Activated CD8-positive, alpha-beta memory T cell treated with anti-CD3 and anti-CD28 coated beads, Interleukin-2, amount 10 ng/mL, durations not matched to agents 7 days and 5 days (primary cell): ENCODE measurements at regions not wholly inside any gene's neighbourhood (a gene's known extent, or its start where the extent isn't known, plus 50 kb on each side); places are given as distances from the start of the nearest gene placed in this dataset.

Experiments used
- ATAC-seq: fragments of 150-1000 bp; cut with Tn5 transposase; one replicate; pipeline ENCODE4 v1.10.0; 2021; ENCODE audit warnings: moderate library complexity
- CTCF ChIA-PET: fragments of 350-600 bp; sonication (Branson Sonifier 250); formaldehyde crosslinking; loops from one replicate; lab custom pipeline; 2021; ENCODE audit warnings: antibody characterized with exemption; lab: Charles Lee
- DNase-seq: peaks from one replicate; pipeline ENCODE4 v3.0.0-alpha.2; 2020
- H3K27ac Mint-ChIP-seq: one replicate; pipeline ENCODE4 v1.8.0; 2021; ENCODE audit warnings: mild to moderate bottlenecking, mixed read lengths
- H3K27me3 Mint-ChIP-seq: one replicate; pipeline ENCODE4 v1.8.0; 2021; ENCODE audit warnings: mixed read lengths
- H3K36me3 Mint-ChIP-seq: one replicate; pipeline ENCODE4 v1.8.0; 2021; ENCODE audit warnings: mild to moderate bottlenecking, mixed read lengths
- H3K4me1 Mint-ChIP-seq: one replicate; pipeline ENCODE4 v1.8.0; 2021; ENCODE audit warnings: mixed read lengths
- H3K4me3 Mint-ChIP-seq: one replicate; pipeline ENCODE4 v1.8.0; 2021; ENCODE audit warnings: mild to moderate bottlenecking, moderate library complexity, mixed read lengths
- H3K9me3 Mint-ChIP-seq: one replicate; pipeline ENCODE4 v1.8.0; 2022; ENCODE audit warnings: low read depth, mixed read lengths

DNA sequence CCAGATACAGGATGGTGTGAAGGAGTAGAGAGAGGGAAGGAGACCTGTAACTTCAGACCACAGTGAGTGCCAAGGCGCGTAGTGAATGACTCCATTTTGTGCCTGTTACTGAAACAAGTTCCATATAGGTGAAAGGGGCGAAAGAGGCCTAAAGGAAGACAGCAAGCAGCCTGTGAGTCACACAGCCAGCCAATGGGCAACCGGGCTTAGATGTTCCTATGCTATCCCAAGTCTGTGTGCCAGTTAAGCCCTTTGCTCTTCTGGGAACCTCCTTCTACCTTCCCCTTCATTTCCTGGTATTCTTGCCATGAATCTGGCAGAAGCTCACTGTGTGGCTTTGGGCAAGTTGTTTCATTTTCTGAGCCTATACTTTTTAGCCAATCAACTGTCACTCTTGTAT, 161.8 kb upstream of the LDB2 start:
- Mint-ChIP-seq H3K36me3 (no peaks in the 10 kb centered on the region), H3K9me3 (no peaks in the 10 kb centered on the region), H3K27me3 (no peaks in the 10 kb centered on the region), H3K4me1 (no peaks in the 10 kb centered on the region), H3K4me3 (no peak overlapping the region), H3K27ac (no peak overlapping the region)
- CTCF ChIA-PET, result no interaction called here
- DNase-seq (no peak), ATAC-seq (no peak)

DNA sequence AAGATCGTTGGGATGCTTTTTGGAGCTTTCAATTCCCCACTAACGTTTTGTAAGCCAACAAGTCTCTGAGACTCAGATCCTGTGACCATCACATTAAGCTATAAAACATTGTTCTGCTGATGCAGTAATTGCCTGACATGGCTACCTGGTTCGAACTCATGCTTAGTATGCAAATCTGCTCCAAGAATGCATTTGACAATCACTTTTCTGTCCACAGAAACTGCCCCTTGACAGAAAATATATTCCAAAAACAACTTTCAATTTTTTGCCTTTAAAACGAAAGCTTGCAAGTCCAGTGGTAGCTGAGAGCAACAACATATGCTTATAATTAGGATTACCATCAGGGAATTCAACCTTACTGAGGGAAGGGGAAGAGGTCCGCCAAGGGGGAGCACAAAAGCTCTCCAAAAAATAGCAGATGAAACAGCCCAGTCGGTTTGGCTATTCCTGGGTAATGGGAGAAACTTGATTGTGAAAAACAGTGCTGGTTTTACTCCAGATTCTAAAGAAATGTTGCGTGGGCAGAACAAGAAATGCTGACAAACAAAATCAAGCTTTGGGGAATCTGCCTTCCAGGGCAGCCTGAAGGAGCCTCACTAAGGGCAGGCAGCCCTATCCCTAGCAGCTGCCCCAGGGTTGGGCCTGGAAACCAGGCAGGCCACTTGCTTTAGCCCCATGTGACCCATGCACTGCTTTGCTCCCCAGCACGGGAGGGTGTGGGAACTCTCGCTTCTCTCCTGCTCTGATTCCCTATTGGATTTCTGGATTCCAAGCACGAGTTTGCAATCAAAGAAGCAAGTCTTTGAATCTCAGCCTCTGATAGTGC, 160.7 kb upstream of the LDB2 start:
- Mint-ChIP-seq H3K36me3 (no peaks in the 10 kb centered on the region), H3K4me3 (no peak overlapping the region), H3K4me1 (no peaks in the 10 kb centered on the region), H3K27me3 (no peaks in the 10 kb centered on the region), H3K9me3 (no peaks in the 10 kb centered on the region), H3K27ac (no peak overlapping the region)
- no peak for DNase-seq
- CTCF ChIA-PET, result no interaction called here
- ATAC-seq, result no peak

DNA sequence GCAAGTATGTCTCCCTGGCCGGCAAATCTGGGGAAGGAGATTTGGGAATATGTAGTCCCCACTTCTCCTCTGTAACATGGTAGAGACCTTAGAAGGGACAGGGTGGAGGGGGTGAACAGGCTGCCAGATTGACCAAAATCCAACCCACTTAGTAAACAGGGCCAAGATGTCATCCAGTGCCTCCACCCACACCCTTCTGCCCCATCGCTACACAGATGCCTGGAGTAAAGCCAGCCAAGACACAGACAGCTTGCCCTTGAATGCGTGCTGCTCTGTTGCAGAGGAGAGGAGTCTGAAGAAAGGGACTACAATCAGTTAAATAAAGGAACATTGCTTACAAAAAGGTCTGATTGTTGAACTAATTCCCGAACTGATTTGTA, 160.1 kb upstream of the LDB2 start:
- CTCF ChIA-PET, result no interaction called here
- no peaks in the 10 kb centered on the region for H3K4me1 Mint-ChIP-seq
- no peak for ATAC-seq
- H3K4me3 Mint-ChIP-seq, result no peak overlapping the region
- no peak overlapping the region for H3K27ac Mint-ChIP-seq
- H3K27me3 Mint-ChIP-seq, result no peaks in the 10 kb centered on the region
- H3K36me3 Mint-ChIP-seq, result no peaks in the 10 kb centered on the region
- no peaks in the 10 kb centered on the region for H3K9me3 Mint-ChIP-seq
- no peak for DNase-seq

DNA sequence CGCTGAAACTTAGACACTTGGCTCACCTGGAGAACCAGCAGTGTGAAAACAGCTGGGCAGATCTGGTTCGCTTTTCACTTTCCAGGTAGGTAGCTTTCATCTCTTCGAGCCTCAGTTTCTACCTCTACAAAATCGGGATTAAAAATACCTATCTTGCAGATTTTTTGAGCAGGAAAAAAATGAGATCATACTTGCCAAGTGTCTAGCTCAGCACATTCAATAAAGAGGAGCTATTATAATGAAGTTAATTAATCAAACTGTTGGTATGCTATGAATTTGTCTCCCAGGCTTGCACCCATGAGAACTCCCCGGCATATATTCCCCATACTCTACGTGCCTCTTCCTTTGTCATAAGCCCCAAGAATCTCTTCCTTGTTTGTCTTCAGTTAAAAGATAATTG, 158.6 kb upstream of the LDB2 start:
- no peak overlapping the region for H3K27ac Mint-ChIP-seq
- H3K4me1 Mint-ChIP-seq, result no peaks in the 10 kb centered on the region
- H3K36me3 Mint-ChIP-seq, result no peaks in the 10 kb centered on the region
- no peaks in the 10 kb centered on the region for H3K27me3 Mint-ChIP-seq
- ATAC-seq (no peak), DNase-seq (no peak)
- H3K9me3 Mint-ChIP-seq, result no peaks in the 10 kb centered on the region
- CTCF ChIA-PET, result no interaction called here
- no peak overlapping the region for H3K4me3 Mint-ChIP-seq

DNA sequence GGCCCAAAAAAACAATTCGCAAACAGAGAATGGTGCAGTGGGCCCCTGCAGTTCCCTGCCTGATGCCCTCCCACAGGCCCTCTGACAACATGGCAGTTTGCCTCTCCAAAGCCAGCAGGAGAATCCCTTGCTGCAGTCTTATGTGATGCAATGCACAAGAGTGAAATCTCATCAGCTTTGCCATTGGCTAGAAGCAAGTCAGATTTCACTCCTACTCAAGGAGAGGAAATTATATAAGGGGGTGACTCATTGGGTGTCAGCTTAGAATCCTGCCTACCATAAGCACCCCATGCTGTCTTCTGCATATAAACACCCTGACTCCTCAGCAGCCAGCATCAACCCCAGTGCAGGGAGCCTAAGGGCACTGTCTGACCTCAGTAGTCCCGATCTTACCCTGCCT, 157.3 kb upstream of the LDB2 start:
- H3K9me3 Mint-ChIP-seq, result no peaks in the 10 kb centered on the region
- no peaks in the 10 kb centered on the region for H3K27me3 Mint-ChIP-seq
- DNase-seq (no peak), ATAC-seq (no peak)
- CTCF ChIA-PET, result no interaction called here
- H3K36me3 Mint-ChIP-seq, result no peaks in the 10 kb centered on the region
- no peak overlapping the region for H3K27ac Mint-ChIP-seq
- no peaks in the 10 kb centered on the region for H3K4me1 Mint-ChIP-seq
- no peak overlapping the region for H3K4me3 Mint-ChIP-seq

DNA sequence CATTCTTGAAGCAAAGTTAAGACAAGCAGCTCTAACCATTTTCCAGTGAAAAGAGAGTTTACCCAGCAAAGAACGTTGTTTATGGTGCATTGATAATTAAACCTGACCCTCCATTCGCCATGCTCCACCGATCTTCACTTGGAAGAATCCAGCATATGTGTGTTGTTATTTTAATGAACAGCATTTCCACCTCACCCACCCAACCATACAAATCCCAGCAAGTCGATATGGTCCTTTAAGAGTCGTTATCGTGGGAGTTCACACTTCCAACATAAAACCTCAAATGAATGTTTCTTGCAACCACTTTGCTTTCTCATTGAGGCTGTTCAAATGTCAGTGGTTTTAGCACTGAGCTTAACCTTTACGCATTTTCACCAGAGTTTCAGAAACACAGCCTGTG, 147.4 kb upstream of the LDB2 start:
- H3K27ac Mint-ChIP-seq, result no peak overlapping the region
- H3K4me1 Mint-ChIP-seq, result no peaks in the 10 kb centered on the region
- H3K27me3 Mint-ChIP-seq, result no peaks in the 10 kb centered on the region
- H3K4me3 Mint-ChIP-seq, result no peak overlapping the region
- H3K9me3 Mint-ChIP-seq, result peaks cover 3% of the 10 kb centered on the region
- CTCF ChIA-PET, result no interaction called here
- ATAC-seq (no peak), DNase-seq (no peak)
- no peaks in the 10 kb centered on the region for H3K36me3 Mint-ChIP-seq

DNA sequence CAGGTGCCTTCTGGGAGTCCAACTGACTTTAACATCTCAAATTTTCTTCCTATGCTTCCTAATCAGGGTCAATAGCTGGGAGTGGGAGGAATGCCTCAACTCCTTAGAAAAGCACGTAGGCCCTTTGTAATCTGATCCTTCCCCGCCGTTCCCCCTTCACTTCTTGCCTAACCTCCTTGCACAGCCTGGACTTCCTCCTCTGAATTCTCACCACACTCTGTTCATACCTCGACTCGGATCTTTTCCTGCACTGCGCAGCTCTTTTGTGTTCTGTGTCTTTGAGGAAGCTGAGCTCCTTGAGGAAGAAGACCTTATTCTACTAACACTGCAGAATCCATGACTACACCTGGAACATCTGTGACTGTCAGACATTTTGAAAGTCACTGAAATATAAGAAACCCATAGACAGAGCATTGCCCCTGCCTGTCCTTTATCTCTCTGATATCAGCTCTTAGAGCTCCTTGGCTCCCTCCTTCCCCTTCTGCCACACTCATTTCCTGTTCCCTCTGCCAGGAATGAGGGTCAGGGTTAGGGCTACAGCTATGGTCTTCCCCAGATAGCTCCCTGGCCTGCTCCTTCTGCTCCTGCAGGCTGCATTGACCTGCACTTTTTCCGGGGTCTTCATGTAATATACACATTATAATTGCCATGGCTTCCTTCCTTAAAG, 140.2 kb upstream of the LDB2 start:
- no peak for DNase-seq
- H3K27ac Mint-ChIP-seq, result no peak overlapping the region
- no peak overlapping the region for H3K4me3 Mint-ChIP-seq
- H3K36me3 Mint-ChIP-seq, result no peaks in the 10 kb centered on the region
- H3K4me1 Mint-ChIP-seq, result no peaks in the 10 kb centered on the region
- no peaks in the 10 kb centered on the region for H3K27me3 Mint-ChIP-seq
- no peak for ATAC-seq
- CTCF ChIA-PET, result no interaction called here
- H3K9me3 Mint-ChIP-seq, result no peaks in the 10 kb centered on the region

DNA sequence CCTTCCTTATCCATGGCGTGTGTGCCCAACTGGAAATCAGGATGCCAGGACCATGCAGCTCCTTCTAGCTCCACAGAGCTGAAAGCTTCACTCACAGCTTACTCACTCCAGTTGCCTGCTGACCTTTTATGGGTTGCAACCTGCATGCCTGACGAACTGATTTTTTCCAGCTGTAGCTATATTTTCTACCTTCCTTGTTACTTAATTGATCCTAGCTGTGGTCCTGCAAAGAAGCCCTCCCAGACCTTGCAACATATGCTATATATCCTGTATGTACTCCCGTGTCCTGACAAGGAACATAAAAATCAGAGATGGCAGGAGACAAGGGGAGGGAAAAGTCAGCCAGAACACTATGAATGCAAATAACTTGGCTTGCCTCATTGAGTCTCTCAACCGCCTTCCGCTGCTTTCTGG, 135.3 kb upstream of the LDB2 start:
- no peak for ATAC-seq
- no peaks in the 10 kb centered on the region for H3K9me3 Mint-ChIP-seq
- CTCF ChIA-PET, result interaction anchor here (0.8 kb wide), 1 partner anchor 117 kb away, joined by 3 read pairs; no protein-coding TSS in a partner anchor
- no peaks in the 10 kb centered on the region for H3K27me3 Mint-ChIP-seq
- no peaks in the 10 kb centered on the region for H3K4me1 Mint-ChIP-seq
- H3K36me3 Mint-ChIP-seq, result no peaks in the 10 kb centered on the region
- H3K27ac Mint-ChIP-seq, result no peak overlapping the region
- no peak overlapping the region for H3K4me3 Mint-ChIP-seq
- no peak for DNase-seq

DNA sequence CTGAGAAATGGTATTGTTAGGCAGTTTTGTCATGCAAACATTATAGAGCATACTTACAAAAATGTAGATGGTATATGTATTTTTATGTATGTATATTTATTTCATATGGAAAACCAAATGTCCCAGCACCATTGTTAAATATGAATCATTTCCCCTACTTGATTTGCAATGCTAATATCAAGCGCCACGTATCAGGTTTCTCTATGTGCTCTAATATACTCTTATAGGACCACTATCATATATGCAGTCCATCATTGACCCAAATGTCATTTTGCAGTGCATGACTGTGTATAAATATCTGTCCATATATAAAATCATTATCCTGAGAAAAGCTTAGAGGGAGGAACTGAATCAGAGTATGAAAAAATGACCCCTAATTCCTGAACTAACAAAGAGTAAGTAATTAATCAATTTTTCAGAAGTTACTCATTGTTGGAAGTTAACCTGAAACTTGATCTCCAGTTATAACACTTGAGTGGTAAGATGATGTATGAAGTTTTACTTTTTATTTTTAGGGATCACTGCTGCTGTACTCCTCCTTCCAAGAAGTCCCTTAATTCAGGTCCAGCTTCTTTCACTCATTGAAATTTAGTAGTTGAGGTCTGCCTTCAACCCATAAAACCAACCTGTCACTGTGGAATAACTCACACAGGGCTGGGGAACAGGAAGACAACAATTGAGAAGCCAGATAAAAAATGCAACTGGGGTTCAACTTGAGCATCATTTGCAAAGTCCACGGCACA, 134.8 kb upstream of the LDB2 start:
- H3K27me3 Mint-ChIP-seq, result no peaks in the 10 kb centered on the region
- no peak overlapping the region for H3K4me3 Mint-ChIP-seq
- H3K36me3 Mint-ChIP-seq, result no peaks in the 10 kb centered on the region
- ATAC-seq (no peak), DNase-seq (no peak)
- H3K9me3 Mint-ChIP-seq, result no peaks in the 10 kb centered on the region
- CTCF ChIA-PET, result interaction anchor here (0.8 kb wide), 1 partner anchor 117 kb away, joined by 3 read pairs; no protein-coding TSS in a partner anchor
- H3K4me1 Mint-ChIP-seq, result no peaks in the 10 kb centered on the region
- H3K27ac Mint-ChIP-seq, result no peak overlapping the region

DNA sequence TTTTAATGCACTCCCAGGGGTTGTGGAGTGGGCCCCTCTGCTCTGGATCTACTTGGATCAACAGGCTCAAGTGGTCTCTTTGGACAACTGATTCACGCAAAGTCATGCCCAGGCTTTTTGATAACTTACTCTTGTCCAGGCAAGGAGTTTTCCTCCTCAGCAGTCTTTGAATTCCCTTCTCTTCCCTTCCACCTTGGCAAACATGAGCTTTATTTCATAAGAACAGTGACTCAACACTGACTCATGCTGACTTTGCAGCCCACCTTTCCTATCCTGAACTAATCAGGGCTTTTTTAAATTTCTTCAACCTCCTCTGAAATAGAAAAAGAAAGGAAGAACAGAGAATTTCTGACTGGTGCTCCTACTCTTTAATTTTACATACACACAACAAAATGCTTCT, 132.1 kb upstream of the LDB2 start:
- Mint-ChIP-seq H3K4me3 (no peak overlapping the region), H3K36me3 (no peaks in the 10 kb centered on the region), H3K27me3 (no peaks in the 10 kb centered on the region), H3K9me3 (no peaks in the 10 kb centered on the region), H3K4me1 (no peaks in the 10 kb centered on the region), H3K27ac (no peak overlapping the region)
- DNase-seq, result no peak
- ATAC-seq, result no peak
- CTCF ChIA-PET, result no interaction called here

DNA sequence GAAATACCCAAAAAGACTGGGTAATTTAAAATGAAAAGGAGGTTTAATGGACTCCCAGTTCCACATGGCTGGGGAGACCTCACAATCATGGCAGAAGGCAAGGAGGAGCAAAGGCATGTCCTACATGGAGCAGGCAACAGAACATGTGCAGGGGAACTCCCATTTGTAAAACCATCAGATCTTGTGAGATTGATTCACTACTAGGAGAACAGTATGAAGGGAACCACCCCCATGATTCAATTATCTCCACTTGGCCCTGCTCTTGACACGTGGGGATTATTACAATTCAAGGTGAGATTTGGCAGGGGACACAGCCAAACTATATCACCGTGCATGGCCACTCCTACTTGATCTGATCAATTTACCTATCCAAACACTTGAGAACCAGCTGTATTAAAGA, 131.5 kb upstream of the LDB2 start:
- Mint-ChIP-seq H3K9me3 (no peaks in the 10 kb centered on the region), H3K4me1 (no peaks in the 10 kb centered on the region), H3K27me3 (no peaks in the 10 kb centered on the region), H3K36me3 (no peaks in the 10 kb centered on the region), H3K27ac (no peak overlapping the region), H3K4me3 (no peak overlapping the region)
- DNase-seq, result no peak
- ATAC-seq, result no peak
- CTCF ChIA-PET, result no interaction called here

DNA sequence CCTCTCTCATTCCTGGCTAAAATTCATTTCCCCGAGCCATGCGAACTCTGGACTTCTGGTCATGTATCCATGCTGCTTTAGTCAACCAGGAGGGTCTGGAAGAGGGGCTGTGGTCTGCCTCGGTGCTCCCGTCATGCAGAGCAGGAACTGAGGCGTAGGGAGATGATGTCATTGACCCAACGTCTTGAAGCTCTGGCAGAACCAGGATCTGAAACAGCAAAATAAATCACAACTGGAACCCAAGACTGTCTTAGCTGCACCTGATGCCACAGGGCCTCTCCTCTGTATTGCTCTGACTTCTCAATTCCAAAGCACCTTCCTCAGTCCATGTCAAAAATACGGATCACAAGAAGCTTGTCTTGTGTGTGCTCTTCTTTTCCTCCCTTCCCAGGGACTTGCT, 131.0 kb upstream of the LDB2 start:
- Mint-ChIP-seq H3K4me3 (no peak overlapping the region), H3K9me3 (no peaks in the 10 kb centered on the region), H3K27me3 (no peaks in the 10 kb centered on the region), H3K27ac (no peak overlapping the region), H3K36me3 (no peaks in the 10 kb centered on the region), H3K4me1 (no peaks in the 10 kb centered on the region)
- CTCF ChIA-PET, result no interaction called here
- no peak for DNase-seq
- no peak for ATAC-seq

DNA sequence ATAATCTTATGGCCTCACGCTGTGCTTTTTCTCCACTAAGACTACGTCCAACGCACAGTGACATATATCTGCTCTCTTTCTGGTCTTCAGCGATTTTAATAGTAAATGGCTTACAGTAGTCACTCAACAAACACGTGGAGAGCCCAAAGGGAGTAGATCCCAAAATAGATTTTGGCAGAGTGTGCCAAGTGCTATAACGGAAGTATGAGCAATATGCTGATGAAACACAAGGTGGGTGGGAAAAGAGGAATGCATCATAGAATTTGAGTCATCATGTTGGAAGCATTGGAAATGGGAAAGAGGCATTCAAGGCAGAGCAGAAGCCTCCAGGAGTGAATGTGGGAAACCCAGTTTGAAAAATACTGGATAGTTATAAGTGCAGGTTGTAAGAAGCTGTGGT, 129.1 kb upstream of the LDB2 start:
- no peaks in the 10 kb centered on the region for H3K9me3 Mint-ChIP-seq
- no peak for DNase-seq
- H3K4me1 Mint-ChIP-seq, result no peaks in the 10 kb centered on the region
- ATAC-seq, result no peak
- CTCF ChIA-PET, result no interaction called here
- H3K4me3 Mint-ChIP-seq, result no peak overlapping the region
- no peaks in the 10 kb centered on the region for H3K27me3 Mint-ChIP-seq
- H3K27ac Mint-ChIP-seq, result no peak overlapping the region
- H3K36me3 Mint-ChIP-seq, result no peaks in the 10 kb centered on the region

DNA sequence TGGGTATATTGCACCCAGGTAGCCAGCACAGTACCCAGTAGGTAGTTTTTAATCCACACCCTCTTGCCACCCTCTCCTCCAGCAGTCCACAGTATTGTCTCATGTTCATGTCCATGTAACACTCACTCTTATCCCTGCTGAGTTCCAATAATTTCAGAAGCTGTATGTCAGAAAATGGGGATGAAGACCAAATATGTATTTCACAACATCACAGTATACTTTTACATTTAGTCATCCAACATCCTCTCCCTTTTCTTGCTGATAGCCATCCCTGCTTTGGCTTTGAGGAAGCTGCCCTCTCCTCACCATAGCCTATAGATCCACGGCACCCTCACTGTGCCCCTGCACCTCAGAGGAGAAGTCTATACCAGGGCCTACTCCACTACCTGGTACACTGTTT, 126.0 kb upstream of the LDB2 start:
- CTCF ChIA-PET, result no interaction called here
- Mint-ChIP-seq H3K4me1 (no peaks in the 10 kb centered on the region), H3K4me3 (no peak overlapping the region), H3K9me3 (no peaks in the 10 kb centered on the region), H3K36me3 (no peaks in the 10 kb centered on the region), H3K27ac (no peak overlapping the region), H3K27me3 (peaks cover 2% of the 10 kb centered on the region)
- ATAC-seq (no peak), DNase-seq (no peak)
